SK-N-SH (cell line): ENCODE measurements at regions not wholly inside any gene's neighbourhood (a gene's known extent, or its start where the extent isn't known, plus 50 kb on each side); places are given as distances from the start of the nearest gene placed in this dataset.

Experiments
- CTCF ChIA-PET: fragments of 300-600, 350-600 bp; formaldehyde crosslinking; extraction: SDS; loops from one replicate; lab custom pipeline; 2021; lab: Yijun Ruan, JAX
- POLR2A ChIA-PET: fragments of 350-600 bp; sonication (Branson Sonifier 250); formaldehyde crosslinking; extraction: SDS; loops from one replicate; lab custom pipeline; 2020; ENCODE audit warnings: antibody characterized with exemption, inconsistent platforms; lab: Yijun Ruan, JAX
- DNase-seq: peaks from one replicate; pipeline ENCODE4 v3.0.0; 2012
- H2AFZ ChIP-seq: fragments of 200-600 bp; sonication (generic); 2 replicates; pipeline ENCODE4 v1.8.1; 2016; ENCODE audit warnings: antibody characterized with exemption, mild to moderate bottlenecking, low read depth
- H3F3A ChIP-seq: fragments of 200-600 bp; sonication (generic); replicated peaks from 2 replicates; pipeline ENCODE3; 2016; ENCODE audit warnings: antibody characterized with exemption, mild to moderate bottlenecking; ENCODE audit not compliant: insufficient read depth
- H3K27ac ChIP-seq, 2 experiments: fragments of 200-500 bp in 1 of 2; fragments of 200-600 bp in 1 of 2; sonication (Bioruptor generic) in 1 of 2; sonication (generic), shearing (Covaris generic) in 1 of 2; 2 replicates each; pipeline versions ENCODE4 v1.5.1 to v1.6.1; 2014 to 2016; ENCODE audit warnings: low read depth in 2 of 2, inconsistent platforms in 1 of 2, low read length in 1 of 2, mild to moderate bottlenecking in 1 of 2, mixed read lengths in 1 of 2
- H3K27me3 ChIP-seq: fragments of 200-600 bp; sonication (generic), shearing (Covaris generic); 2 replicates; pipeline ENCODE4 v1.6.1; 2016; ENCODE audit warnings: mixed run types; ENCODE audit not compliant: insufficient read depth
- H3K36me3 ChIP-seq, 2 experiments: fragments of 200-500 bp in 1 of 2; fragments of 200-600 bp in 1 of 2; sonication (Bioruptor generic) in 1 of 2; sonication (generic) in 1 of 2; replicated peaks in 1 of 2; 2 replicates each; pipeline versions ENCODE3 to v1.5.1; 2014 to 2016; ENCODE audit warnings: low read length in 1 of 2, mild to moderate bottlenecking in 1 of 2; ENCODE audit not compliant: insufficient read depth in 2 of 2, control insufficient read depth in 1 of 2
- H3K4me1 ChIP-seq, 2 experiments: fragments of 200-500 bp in 1 of 2; fragments of 200-600 bp in 1 of 2; sonication (Bioruptor generic) in 1 of 2; sonication (generic), shearing (Covaris generic) in 1 of 2; 2 replicates each; pipeline versions ENCODE4 v1.5.1 to v1.6.1; 2014 to 2016; ENCODE audit warnings: low read depth in 1 of 2, low read length in 1 of 2, mixed run types in 1 of 2; ENCODE audit not compliant: insufficient read depth in 2 of 2, control insufficient read depth in 1 of 2
- H3K4me2 ChIP-seq: fragments of 200-600 bp; sonication (generic), shearing (Covaris generic); 2 replicates; pipeline ENCODE4 v1.6.1; 2017; ENCODE audit warnings: mixed run types
- H3K4me3 ChIP-seq, 2 experiments: fragments of 200-500 bp in 1 of 2; fragments of 200-600 bp in 1 of 2; sonication (Bioruptor generic) in 1 of 2; sonication (generic), shearing (Covaris generic) in 1 of 2; 2 replicates each; pipeline versions ENCODE4 v1.5.1 to v1.8.1; 2014 to 2016; ENCODE audit warnings: low read depth in 2 of 2, inconsistent platforms in 1 of 2, low read length in 1 of 2, mild to moderate bottlenecking in 1 of 2, mixed read lengths in 1 of 2, moderate library complexity in 1 of 2
- H3K79me2 ChIP-seq: fragments of 200-600 bp; sonication (generic); 2 replicates; pipeline ENCODE4 v1.8.1; 2017; ENCODE audit warnings: mild to moderate bottlenecking; ENCODE audit not compliant: insufficient read depth
- H3K9ac ChIP-seq: fragments of 200-600 bp; sonication (generic); 2 replicates; pipeline ENCODE4 v1.6.1; 2017; ENCODE audit warnings: mixed run types
- H3K9me2 ChIP-seq: fragments of 200-600 bp; sonication (generic); 2 replicates; pipeline ENCODE4 v1.6.1; 2017; ENCODE audit warnings: mixed run types
- H3K9me3 ChIP-seq: fragments of 200-600 bp; sonication (generic); 2 replicates; pipeline ENCODE4 v1.6.1; 2017; ENCODE audit warnings: mixed run types, mild to moderate bottlenecking, moderate library complexity
- H4K20me1 ChIP-seq: fragments of 200-600 bp; sonication (generic); 2 replicates; pipeline ENCODE4 v1.6.1; 2017; ENCODE audit warnings: mild to moderate bottlenecking, mixed run types; ENCODE audit not compliant: insufficient read depth
- CHD2 ChIP-seq: fragments of 150-350 bp; IDR thresholded peaks from 2 replicates; pipeline ENCODE4 v1.6.1; 2018; ENCODE audit warnings: low read length; ENCODE audit not compliant: partially characterized antibody
- EP300 ChIP-seq, 2 experiments: IDR thresholded peaks; 2 replicates each; pipeline versions ENCODE4 v1.4.0 to v1.6.1; 2012; ENCODE audit warnings: borderline replicate concordance in 1 of 2, low read depth in 1 of 2, low read length in 1 of 2
- EZH2phosphoT487 ChIP-seq: fragments of 200-600 bp; sonication (generic); IDR thresholded peaks from 2 replicates; pipeline ENCODE4 v1.6.1; 2017; ENCODE audit warnings: low read depth, mixed run types, mild to moderate bottlenecking, antibody characterized with exemption, moderate library complexity, borderline replicate concordance
- FOSL2 ChIP-seq: IDR thresholded peaks from 2 replicates; pipeline ENCODE4 v1.4.0; 2012; ENCODE audit warnings: low read depth, mild to moderate bottlenecking, moderate library complexity, borderline replicate concordance
- FOXJ3 ChIP-seq: sonication (generic); formaldehyde crosslinking; IDR thresholded peaks from 2 replicates; pipeline ENCODE4 v1.5.1; 2020; ENCODE audit warnings: mild to moderate bottlenecking, missing genetic modification reagents
- NRF1 ChIP-seq: IDR thresholded peaks from 2 replicates; pipeline ENCODE4 v1.6.1; 2012; ENCODE audit warnings: low read depth, mild to moderate bottlenecking, low read length
- SIN3A ChIP-seq: IDR thresholded peaks from 2 replicates; pipeline ENCODE4 v1.6.1; 2012; ENCODE audit warnings: low read depth, mild to moderate bottlenecking, low read length, moderate library complexity, borderline replicate concordance
- TAF1 ChIP-seq: IDR thresholded peaks from 2 replicates; pipeline ENCODE4 v1.6.1; 2012; ENCODE audit warnings: low read depth, mild to moderate bottlenecking, low read length, moderate library complexity, borderline replicate concordance
- WGBS: methylation state at CpG from one replicate; pipeline ENCODE4 v1.1.6; 2017; ENCODE audit warnings: low lambda C conversion rate; 5-methylcytosine and 5-hydroxymethylcytosine counted together
- TF ChIP-seq, protein P1 (sequence below): IDR thresholded peaks from 2 replicates; pipeline ENCODE4 v1.4.0; 2012; ENCODE audit warnings: low read depth, borderline replicate concordance
- TF ChIP-seq, protein P2 (sequence below): fragments of 150-350 bp; IDR thresholded peaks from 2 replicates; pipeline ENCODE4 v1.6.1; 2017; ENCODE audit warnings: antibody characterized with exemption, low read length, low read depth, borderline replicate concordance
- TF ChIP-seq, protein P3 (sequence below): IDR thresholded peaks from 2 replicates; pipeline ENCODE4 v1.4.0; 2012; ENCODE audit warnings: low read depth

DNA sequence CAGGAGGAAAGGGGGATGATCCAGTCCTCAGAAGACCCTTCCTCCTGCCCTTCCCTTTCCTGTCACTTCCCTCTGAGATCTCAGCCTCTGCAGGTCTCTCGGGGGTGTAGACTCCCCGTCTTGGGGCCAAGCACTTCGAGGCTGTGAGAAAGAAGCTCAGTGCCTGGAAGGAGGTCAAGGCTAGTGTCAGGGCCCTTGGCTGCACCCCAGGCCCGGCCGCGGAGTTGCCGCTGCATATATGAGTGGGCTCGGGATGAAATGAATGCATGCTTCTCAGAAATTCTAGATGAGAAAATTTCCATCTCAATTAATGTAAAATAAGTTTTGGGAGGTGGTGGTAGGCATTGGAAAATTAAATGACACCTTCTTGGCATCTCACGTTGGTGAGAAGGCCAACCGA lies 1313.7 kb downstream of the BRD1 start:
- Histone ChIP-seq H3K4me1 (no peaks in the 10 kb centered on the region), H3K9ac (no peak overlapping the region), H3K27ac (no peak overlapping the region), H2AFZ (no peak overlapping the region), H3K27me3 (no peaks in the 10 kb centered on the region), H3K4me3 (no peak overlapping the region), H4K20me1 (no peaks in the 10 kb centered on the region), H3K4me2 (no peak overlapping the region)
- POLR2A ChIA-PET = no interaction called here
- WGBS = 48% methylated on average over 10 of the region's 10 CpGs
- CTCF ChIA-PET = no interaction called here
- no peak for DNase-seq
- TF ChIP-seq, protein P1, sequence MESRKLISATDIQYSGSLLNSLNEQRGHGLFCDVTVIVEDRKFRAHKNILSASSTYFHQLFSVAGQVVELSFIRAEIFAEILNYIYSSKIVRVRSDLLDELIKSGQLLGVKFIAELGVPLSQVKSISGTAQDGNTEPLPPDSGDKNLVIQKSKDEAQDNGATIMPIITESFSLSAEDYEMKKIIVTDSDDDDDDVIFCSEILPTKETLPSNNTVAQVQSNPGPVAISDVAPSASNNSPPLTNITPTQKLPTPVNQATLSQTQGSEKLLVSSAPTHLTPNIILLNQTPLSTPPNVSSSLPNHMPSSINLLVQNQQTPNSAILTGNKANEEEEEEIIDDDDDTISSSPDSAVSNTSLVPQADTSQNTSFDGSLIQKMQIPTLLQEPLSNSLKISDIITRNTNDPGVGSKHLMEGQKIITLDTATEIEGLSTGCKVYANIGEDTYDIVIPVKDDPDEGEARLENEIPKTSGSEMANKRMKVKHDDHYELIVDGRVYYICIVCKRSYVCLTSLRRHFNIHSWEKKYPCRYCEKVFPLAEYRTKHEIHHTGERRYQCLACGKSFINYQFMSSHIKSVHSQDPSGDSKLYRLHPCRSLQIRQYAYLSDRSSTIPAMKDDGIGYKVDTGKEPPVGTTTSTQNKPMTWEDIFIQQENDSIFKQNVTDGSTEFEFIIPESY = no peak
- TF ChIP-seq FOXJ3 (CRISPR knock-in tag) = no peak
- no peak for TF ChIP-seq TAF1
- TF ChIP-seq FOSL2 = no peak
- no peak for TF ChIP-seq CHD2
- TF ChIP-seq, all 33 proteins: peak for 0
- no peaks in the 10 kb centered on the region for H3K9me3 ChIP-seq
- no peaks in the 10 kb centered on the region for H3K79me2 ChIP-seq
- H3F3A ChIP-seq = no peaks in the 10 kb centered on the region
- H3K9me2 ChIP-seq = no peaks in the 10 kb centered on the region
- H3K36me3 ChIP-seq = no peaks in the 10 kb centered on the region

DNA sequence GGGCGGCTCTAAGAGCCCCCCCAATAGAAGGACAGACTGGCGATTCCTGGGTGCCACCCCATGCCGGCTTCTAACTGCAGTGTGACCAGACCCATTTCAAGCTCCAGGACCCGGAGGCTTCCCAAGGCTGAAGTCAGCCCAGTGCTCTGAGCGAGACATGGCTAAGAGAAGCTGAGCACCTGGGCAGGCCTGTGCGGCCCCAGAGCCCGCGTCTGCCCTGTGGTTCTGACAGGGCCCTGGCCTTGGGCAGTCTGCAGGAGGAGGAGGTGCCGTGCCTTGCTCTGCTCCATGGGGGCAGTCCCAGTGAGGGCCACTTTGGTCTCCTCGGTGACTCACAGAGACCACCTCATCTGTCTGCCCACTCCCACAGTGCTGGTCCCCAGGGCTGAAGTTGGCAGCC lies 1314.2 kb downstream of the BRD1 start:
- CTCF ChIA-PET = no interaction called here

More for the DNA sequence above, 1314.2 kb downstream of the BRD1 start:
- no peak overlapping the region for H3K27ac ChIP-seq
- no peaks in the 10 kb centered on the region for H3K9me3 ChIP-seq
- no peak for TF ChIP-seq NRF1
- no peak for TF ChIP-seq SIN3A
- no peak for TF ChIP-seq EZH2phosphoT487
- TF ChIP-seq, protein P2, sequence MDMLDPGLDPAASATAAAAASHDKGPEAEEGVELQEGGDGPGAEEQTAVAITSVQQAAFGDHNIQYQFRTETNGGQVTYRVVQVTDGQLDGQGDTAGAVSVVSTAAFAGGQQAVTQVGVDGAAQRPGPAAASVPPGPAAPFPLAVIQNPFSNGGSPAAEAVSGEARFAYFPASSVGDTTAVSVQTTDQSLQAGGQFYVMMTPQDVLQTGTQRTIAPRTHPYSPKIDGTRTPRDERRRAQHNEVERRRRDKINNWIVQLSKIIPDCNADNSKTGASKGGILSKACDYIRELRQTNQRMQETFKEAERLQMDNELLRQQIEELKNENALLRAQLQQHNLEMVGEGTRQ = no peak
- TF ChIP-seq, protein P3, sequence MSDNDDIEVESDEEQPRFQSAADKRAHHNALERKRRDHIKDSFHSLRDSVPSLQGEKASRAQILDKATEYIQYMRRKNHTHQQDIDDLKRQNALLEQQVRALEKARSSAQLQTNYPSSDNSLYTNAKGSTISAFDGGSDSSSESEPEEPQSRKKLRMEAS = no peak
- no peak for TF ChIP-seq EP300 (IDR thresholded peaks at IDR 0.05; ENCODE audit: borderline replicate concordance in 1 of 2, low read depth in 1 of 2, low read length in 1 of 2)
- H3K4me3 ChIP-seq = no peak overlapping the region
- no peak for DNase-seq
- H3K27me3 ChIP-seq = no peaks in the 10 kb centered on the region
- H3K4me1 ChIP-seq = no peaks in the 10 kb centered on the region
- H2AFZ ChIP-seq = no peak overlapping the region
- POLR2A ChIA-PET = no interaction called here
- H3K79me2 ChIP-seq = no peaks in the 10 kb centered on the region
- no peaks in the 10 kb centered on the region for H3K9me2 ChIP-seq
- no peaks in the 10 kb centered on the region for H3K36me3 ChIP-seq
- no peaks in the 10 kb centered on the region for H3F3A ChIP-seq
- H3K4me2 ChIP-seq = no peak overlapping the region
- WGBS = no CpG with 5 or more reads among the region's 10 CpGs
- H4K20me1 ChIP-seq = no peaks in the 10 kb centered on the region
- H3K9ac ChIP-seq = no peak overlapping the region
